ENCODE measurements at regions not wholly inside any gene's neighbourhood (a gene's known extent, or its start where the extent isn't known, plus 50 kb on each side); places are given as distances from the start of the nearest gene placed in this dataset.

- in situ Hi-C loops (cut with HindIII; ENCODE audit: low sequenced_read_pairs) = no loop called here
These were observed 202.3 kb upstream of the C14orf180 start for GRCh38 chr14:104377256-104377655.

- in situ Hi-C loops (cut with HindIII; ENCODE audit: low sequenced_read_pairs) = no loop called here
These were observed 200.9 kb upstream of the C14orf180 start for GRCh38 chr14:104378698-104379113.

- in situ Hi-C loops (cut with HindIII; ENCODE audit: low sequenced_read_pairs) = no loop called here
These were observed 197.0 kb upstream of the C14orf180 start for GRCh38 chr14:104382361-104383087.

- in situ Hi-C loops (cut with HindIII; ENCODE audit: low sequenced_read_pairs) = no loop called here
These were observed 196.2 kb upstream of the C14orf180 start for GRCh38 chr14:104383088-104383995.

- in situ Hi-C loops (cut with HindIII; ENCODE audit: low sequenced_read_pairs) = no loop called here
These were observed 195.4 kb upstream of the C14orf180 start for GRCh38 chr14:104383996-104384775.

GRCh38 chr14:104384776-104385071 is 194.8 kb upstream of the C14orf180 start:
- in situ Hi-C loops (cut with HindIII; ENCODE audit: low sequenced_read_pairs) = no loop called here

GRCh38 chr14:104385111-104385510 is 194.5 kb upstream of the C14orf180 start:
- in situ Hi-C loops (cut with HindIII; ENCODE audit: low sequenced_read_pairs) = no loop called here

GRCh38 chr14:104385531-104386101 is 193.9 kb upstream of the C14orf180 start:
- in situ Hi-C loops (cut with HindIII; ENCODE audit: low sequenced_read_pairs) = no loop called here

GRCh38 chr14:104386151-104386841 is 193.3 kb upstream of the C14orf180 start:
- in situ Hi-C loops (cut with HindIII; ENCODE audit: low sequenced_read_pairs) = no loop called here

GRCh38 chr14:104387022-104388010 is 192.2 kb upstream of the C14orf180 start:
- in situ Hi-C loops (cut with HindIII; ENCODE audit: low sequenced_read_pairs) = no loop called here

GRCh38 chr14:104388011-104388521 is 191.5 kb upstream of the C14orf180 start:
- in situ Hi-C loops (cut with HindIII; ENCODE audit: low sequenced_read_pairs) = no loop called here

- in situ Hi-C loops (cut with HindIII; ENCODE audit: low sequenced_read_pairs) = no loop called here
These were observed 190.8 kb upstream of the C14orf180 start for GRCh38 chr14:104388541-104389325.

GRCh38 chr14:104389326-104390220 is 190.0 kb upstream of the C14orf180 start:
- in situ Hi-C loops (cut with HindIII; ENCODE audit: low sequenced_read_pairs) = no loop called here

GRCh38 chr14:104390221-104390931 is 189.2 kb upstream of the C14orf180 start:
- in situ Hi-C loops (cut with HindIII; ENCODE audit: low sequenced_read_pairs) = no loop called here

- in situ Hi-C loops (cut with HindIII; ENCODE audit: low sequenced_read_pairs) = no loop called here
These were observed 188.3 kb upstream of the C14orf180 start for GRCh38 chr14:104390941-104391901.

- in situ Hi-C loops (cut with HindIII; ENCODE audit: low sequenced_read_pairs) = no loop called here
These were observed 187.6 kb upstream of the C14orf180 start for GRCh38 chr14:104392001-104392395.

Measured in DLD1 (cell line).